Coronary artery (tissue), 2 donors: ENCODE measurements at regions not wholly inside any gene's neighbourhood (a gene's known extent, or its start where the extent isn't known, plus 50 kb on each side); places are given as distances from the start of the nearest gene placed in this dataset.

Source experiments
- DNase-seq: peaks from one replicate; pipeline ENCODE4 v3.0.0-alpha.2; 2017; ENCODE audit warnings: low spot score
- H3K27ac ChIP-seq, 2 donors: fragments of 200-600 bp; sonication (generic); one replicate each; pipeline ENCODE4 v1.5.1; 2016 to 2019
- H3K4me3 ChIP-seq: fragments of 200-600 bp; sonication (generic); 2 replicates; pipeline ENCODE4 v1.5.1; 2016; ENCODE audit warnings: mild to moderate bottlenecking, moderate library complexity
- CTCF ChIP-seq: fragments of 200-600 bp; sonication (generic); IDR thresholded peaks from one replicate; pipeline ENCODE4 v1.5.1; 2019; ENCODE audit warnings: antibody characterized with exemption

DNA sequence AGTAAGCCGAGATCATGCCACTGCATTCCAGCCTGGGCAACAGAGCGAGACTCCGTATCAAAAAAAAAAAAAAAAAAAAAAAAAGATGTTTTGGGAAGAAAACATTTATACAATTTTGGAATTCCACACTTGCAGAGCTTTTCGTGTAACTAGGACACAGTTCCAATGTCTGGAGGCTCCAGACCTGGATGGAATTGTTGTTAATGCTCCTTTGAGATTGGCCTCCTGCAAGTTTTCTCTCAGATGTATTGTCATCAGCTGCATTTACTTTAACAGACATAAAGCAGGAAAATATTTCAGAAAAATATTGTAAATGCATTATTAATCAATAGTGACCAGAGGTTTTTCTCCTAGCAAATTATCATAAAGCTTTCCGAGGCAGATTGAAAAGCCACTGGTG is 124.1 kb downstream of the RBM43 start:
- no peak for TF ChIP-seq CTCF
- DNase-seq = no peak
- H3K4me3 ChIP-seq = no peak overlapping the region
- H3K27ac ChIP-seq = no peak overlapping the region

GRCh38 chr2:151120011-151120410 is 141.7 kb downstream of the RBM43 start:
- no peak for DNase-seq
- no peak overlapping the region for H3K4me3 ChIP-seq
- no peak overlapping the region for H3K27ac ChIP-seq
- no peak for TF ChIP-seq CTCF

DNA sequence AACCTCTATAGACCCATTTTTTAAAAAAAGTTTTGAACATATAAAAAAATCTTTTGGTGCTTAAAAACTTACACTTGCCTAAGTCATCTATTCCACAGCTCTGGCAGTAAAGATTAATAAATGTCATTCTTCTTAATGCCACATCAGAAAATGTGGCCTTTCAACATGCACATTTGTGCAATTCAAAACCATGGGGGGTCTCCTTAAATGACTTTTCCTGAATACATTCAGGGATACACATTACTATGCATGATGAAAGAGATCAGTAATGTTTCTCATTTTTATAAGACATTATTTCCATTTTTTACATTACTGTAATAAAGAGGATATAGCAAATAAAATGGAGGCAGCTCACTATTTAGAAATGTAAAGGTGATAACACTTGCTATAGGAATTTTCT is 142.3 kb downstream of the RBM43 start:
- Histone ChIP-seq H3K4me3 (no peak overlapping the region), H3K27ac (no peak overlapping the region)
- DNase-seq = no peak
- TF ChIP-seq CTCF = no peak

DNA sequence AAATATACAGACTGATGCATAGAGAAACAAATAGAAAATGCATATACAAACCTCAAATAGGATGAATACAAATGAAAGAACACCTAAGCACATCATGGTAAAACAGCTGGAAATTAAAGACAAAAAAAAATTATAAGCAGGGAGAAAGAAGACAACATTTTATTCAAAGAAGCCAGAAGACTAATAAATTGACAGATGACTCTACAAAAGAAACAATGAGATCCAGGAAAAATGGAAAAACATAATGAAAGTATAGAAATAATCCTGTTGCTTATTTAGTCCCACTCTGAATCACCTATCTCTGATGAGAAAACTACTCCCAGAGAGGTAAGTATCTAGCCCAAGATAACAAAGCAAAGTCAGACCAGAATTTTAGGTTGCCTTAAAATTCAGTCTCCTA is 143.4 kb downstream of the RBM43 start:
- TF ChIP-seq CTCF = no peak
- no peak overlapping the region for H3K4me3 ChIP-seq
- H3K27ac ChIP-seq = no peak overlapping the region
- DNase-seq = no peak

GRCh38 chr2:151114874-151115273 is 146.8 kb downstream of the RBM43 start:
- H3K4me3 ChIP-seq = no peak overlapping the region
- no peak for TF ChIP-seq CTCF
- H3K27ac ChIP-seq = no peak overlapping the region
- no peak for DNase-seq

- no peak overlapping the region for H3K27ac ChIP-seq
- H3K4me3 ChIP-seq = no peak overlapping the region
- no peak for DNase-seq
- TF ChIP-seq CTCF = no peak
Measured at GRCh38 chr2:151113318-151113717, 148.3 kb downstream of the RBM43 start.

- no peak for DNase-seq
- no peak overlapping the region for H3K27ac ChIP-seq
- TF ChIP-seq CTCF = no peak
- H3K4me3 ChIP-seq = no peak overlapping the region
Measured at GRCh38 chr2:151111599-151112278, 149.9 kb downstream of the RBM43 start.
